ENCODE measurements at regions not wholly inside any gene's neighbourhood (a gene's known extent, or its start where the extent isn't known, plus 50 kb on each side); places are given as distances from the start of the nearest gene placed in this dataset.

GRCh38 chr13:73961181-73961580 is 173.0 kb downstream of the KLF12 start:
- no peak for FAIRE-seq

- FAIRE-seq = no peak
Observed at GRCh38 chr13:73960474-73960873, 173.7 kb downstream of the KLF12 start.

- FAIRE-seq = no peak
Observed at GRCh38 chr13:73958657-73959397, 175.4 kb downstream of the KLF12 start.

- FAIRE-seq = no peak
Observed at GRCh38 chr13:73957889-73958288, 176.3 kb downstream of the KLF12 start.

- no peak for FAIRE-seq
Observed at GRCh38 chr13:73956795-73957408, 177.3 kb downstream of the KLF12 start.

- no peak for FAIRE-seq
Observed at GRCh38 chr13:73955977-73956500, 178.2 kb downstream of the KLF12 start.

- no peak for FAIRE-seq
Observed at GRCh38 chr13:73954808-73955207, 179.4 kb downstream of the KLF12 start.

GRCh38 chr13:73952648-73953047 is 181.6 kb downstream of the KLF12 start:
- FAIRE-seq = no peak

GRCh38 chr13:73948848-73949529 is 185.2 kb downstream of the KLF12 start:
- FAIRE-seq = no peak

- FAIRE-seq = no peak
Observed at GRCh38 chr13:73945871-73946270, 188.3 kb downstream of the KLF12 start.

GRCh38 chr13:73945382-73945781 is 188.8 kb downstream of the KLF12 start:
- no peak for FAIRE-seq

GRCh38 chr13:73943965-73944233 is 190.3 kb downstream of the KLF12 start:
- FAIRE-seq = no peak

- no peak for FAIRE-seq
Observed at GRCh38 chr13:73943137-73943964, 190.9 kb downstream of the KLF12 start.

GRCh38 chr13:73941752-73942151 is 192.5 kb downstream of the KLF12 start:
- no peak for FAIRE-seq

GRCh38 chr13:73940098-73940497 is 194.1 kb downstream of the KLF12 start:
- no peak for FAIRE-seq

GRCh38 chr13:73939603-73940002 is 194.6 kb downstream of the KLF12 start:
- no peak for FAIRE-seq

GRCh38 chr13:73939071-73939380 is 195.2 kb downstream of the KLF12 start:
- FAIRE-seq = no peak

GRCh38 chr13:73938372-73939070 is 195.7 kb downstream of the KLF12 start:
- FAIRE-seq = no peak

- FAIRE-seq = no peak
Observed at GRCh38 chr13:73937441-73937840, 196.8 kb downstream of the KLF12 start.

- no peak for FAIRE-seq
Observed at GRCh38 chr13:73935991-73936390, 198.2 kb downstream of the KLF12 start.

- FAIRE-seq = no peak
Observed at GRCh38 chr13:73934771-73935170, 199.4 kb downstream of the KLF12 start.

GRCh38 chr13:73934215-73934641 is 200.0 kb downstream of the KLF12 start:
- FAIRE-seq = no peak

GRCh38 chr13:73933795-73934194 is 200.4 kb downstream of the KLF12 start:
- FAIRE-seq = no peak
